Activated naive CD4-positive, alpha-beta T cell treated with anti-CD3 and anti-CD28 coated beads, Interleukin-2, amount 50 U/mL, for 72 hours (primary cell): ENCODE measurements at regions not wholly inside any gene's neighbourhood (a gene's known extent, or its start where the extent isn't known, plus 50 kb on each side); places are given as distances from the start of the nearest gene placed in this dataset.
"Not testable (repeated sequence)": the region's sequence is repeated elsewhere in the genome, so short reads cannot be mapped to it uniquely, and the experiment has no call there.

ENCODE experiments used
- ATAC-seq, 2 donors: fragments of 150-1000 bp; cut with Tn5 transposase; 2 replicates each; pipeline ENCODE4 v1.10.0; 2021; ENCODE audit warnings: mild to moderate bottlenecking in 2 of 2, moderate library complexity in 2 of 2
- DNase-seq, 2 donors: peaks; one replicate each; pipeline ENCODE4 v3.0.0; 2021 to 2022; ENCODE audit warnings: low spot score in 2 of 2
- H3K27ac Mint-ChIP-seq, 2 donors: one replicate each; pipeline ENCODE4 v1.8.0; 2022; ENCODE audit warnings: mild to moderate bottlenecking in 2 of 2, mixed read lengths in 2 of 2
- H3K36me3 Mint-ChIP-seq, 2 donors: one replicate each; pipeline ENCODE4 v1.8.0; 2022; ENCODE audit warnings: mixed read lengths in 2 of 2
- H3K9me3 Mint-ChIP-seq, 2 donors: one replicate each; pipeline ENCODE4 v1.8.0; 2022; ENCODE audit warnings: mixed read lengths in 2 of 2

GRCh38 chr14:22379727-22380126, 209.3 kb downstream of the DAD1 start:
- Mint-ChIP-seq H3K36me3 (no peaks in the 10 kb centered on the region), H3K27ac (no peak overlapping the region), H3K9me3 (no peaks in the 10 kb centered on the region)
- no peak for ATAC-seq
- DNase-seq, result no peak

- no peaks in the 10 kb centered on the region for H3K9me3 Mint-ChIP-seq
- DNase-seq (no peak), ATAC-seq (no peak)
- H3K36me3 Mint-ChIP-seq, result no peaks in the 10 kb centered on the region
- H3K27ac Mint-ChIP-seq, result no peak overlapping the region
Measured at GRCh38 chr14:22378181-22378580, 210.8 kb downstream of the DAD1 start.

GRCh38 chr14:22375321-22375930, 213.6 kb downstream of the DAD1 start:
- DNase-seq, result no peak
- Mint-ChIP-seq H3K27ac (no peak overlapping the region), H3K9me3 (no peaks in the 10 kb centered on the region), H3K36me3 (no peaks in the 10 kb centered on the region)
- ATAC-seq, result no peak

GRCh38 chr14:22370084-22370847, 218.8 kb downstream of the DAD1 start:
- H3K27ac Mint-ChIP-seq, result no peak overlapping the region
- H3K9me3 Mint-ChIP-seq, result no peaks in the 10 kb centered on the region
- ATAC-seq (no peak), DNase-seq (no peak)
- H3K36me3 Mint-ChIP-seq, result no peaks in the 10 kb centered on the region

GRCh38 chr14:22358726-22359125, 230.3 kb downstream of the DAD1 start:
- DNase-seq, result no peak
- Mint-ChIP-seq H3K36me3 (no peaks in the 10 kb centered on the region), H3K9me3 (no peaks in the 10 kb centered on the region), H3K27ac (no peak overlapping the region)
- ATAC-seq, result no peak

- not testable (repeated sequence) for ATAC-seq, H3K36me3 Mint-ChIP-seq, DNase-seq, H3K9me3 Mint-ChIP-seq, H3K27ac Mint-ChIP-seq
Measured at GRCh38 chr14:22349281-22349680, 239.7 kb downstream of the DAD1 start.

GRCh38 chr14:22344673-22345072, 244.4 kb downstream of the DAD1 start:
- Mint-ChIP-seq H3K36me3 (no peaks in the 10 kb centered on the region), H3K27ac (no peak overlapping the region), H3K9me3 (no peaks in the 10 kb centered on the region)
- ATAC-seq (no peak), DNase-seq (no peak)

GRCh38 chr14:22344209-22344608, 244.8 kb downstream of the DAD1 start:
- H3K27ac Mint-ChIP-seq, H3K9me3 Mint-ChIP-seq, DNase-seq, ATAC-seq, H3K36me3 Mint-ChIP-seq: not testable (repeated sequence)

GRCh38 chr14:22341049-22341448, 248.0 kb downstream of the DAD1 start:
- DNase-seq (no peak), ATAC-seq (no peak)
- H3K9me3 Mint-ChIP-seq, result no peaks in the 10 kb centered on the region
- no peak overlapping the region for H3K27ac Mint-ChIP-seq
- H3K36me3 Mint-ChIP-seq, result no peaks in the 10 kb centered on the region

- Mint-ChIP-seq H3K27ac (no peak overlapping the region), H3K9me3 (no peaks in the 10 kb centered on the region), H3K36me3 (no peaks in the 10 kb centered on the region)
- ATAC-seq (no peak), DNase-seq (no peak)
Measured at GRCh38 chr14:22338917-22339715, 249.9 kb downstream of the DAD1 start.

GRCh38 chr14:22338381-22338780, 250.6 kb downstream of the DAD1 start:
- Mint-ChIP-seq H3K27ac (no peak overlapping the region), H3K9me3 (no peaks in the 10 kb centered on the region), H3K36me3 (no peaks in the 10 kb centered on the region)
- ATAC-seq (no peak), DNase-seq (no peak)

GRCh38 chr14:22337938-22338337, 251.1 kb downstream of the DAD1 start:
- DNase-seq (no peak), ATAC-seq (no peak)
- Mint-ChIP-seq H3K36me3 (no peaks in the 10 kb centered on the region), H3K9me3 (no peaks in the 10 kb centered on the region), H3K27ac (no peak overlapping the region)

- DNase-seq (no peak), ATAC-seq (no peak)
- H3K9me3 Mint-ChIP-seq, result no peaks in the 10 kb centered on the region
- H3K27ac Mint-ChIP-seq, result no peak overlapping the region
- no peaks in the 10 kb centered on the region for H3K36me3 Mint-ChIP-seq
Measured at GRCh38 chr14:22337521-22337920, 251.5 kb downstream of the DAD1 start.

GRCh38 chr14:22336031-22336430, 253.0 kb downstream of the DAD1 start:
- DNase-seq, result no peak
- no peak overlapping the region for H3K27ac Mint-ChIP-seq
- ATAC-seq, result no peak
- H3K36me3 Mint-ChIP-seq, result no peaks in the 10 kb centered on the region
- no peaks in the 10 kb centered on the region for H3K9me3 Mint-ChIP-seq

GRCh38 chr14:22334627-22335026, 254.4 kb downstream of the DAD1 start:
- DNase-seq (no peak), ATAC-seq (no peak)
- Mint-ChIP-seq H3K36me3 (no peaks in the 10 kb centered on the region), H3K27ac (no peak overlapping the region), H3K9me3 (no peaks in the 10 kb centered on the region)

- Mint-ChIP-seq H3K9me3 (no peaks in the 10 kb centered on the region), H3K36me3 (no peaks in the 10 kb centered on the region), H3K27ac (no peak overlapping the region)
- DNase-seq (no peak), ATAC-seq (no peak)
Measured at GRCh38 chr14:22334275-22334577, 254.8 kb downstream of the DAD1 start.

- H3K9me3 Mint-ChIP-seq, result no peaks in the 10 kb centered on the region
- no peak overlapping the region for H3K27ac Mint-ChIP-seq
- ATAC-seq (no peak), DNase-seq (no peak)
- no peaks in the 10 kb centered on the region for H3K36me3 Mint-ChIP-seq
Measured at GRCh38 chr14:22333422-22334274, 255.4 kb downstream of the DAD1 start.
